ENCODE measurements at regions not wholly inside any gene's neighbourhood (a gene's known extent, or its start where the extent isn't known, plus 50 kb on each side); places are given as distances from the start of the nearest gene placed in this dataset.

- H3K4ac ChIP-seq (replicated peaks; ENCODE audit: insufficient read length, low read depth, low read length): no peak overlapping the region
- FAIRE-seq: no peak
- TF ChIP-seq KDM1A (IDR thresholded peaks at IDR 0.05; ENCODE audit: borderline replicate concordance, low read length) (no peak), USF2 (IDR thresholded peaks at IDR 0.05; ENCODE audit: low read length) (no peak), JUND (IDR thresholded peaks at IDR 0.05; ENCODE audit: low read length) (no peak), GABPA (IDR thresholded peaks at IDR 0.05; ENCODE audit: borderline replicate concordance, insufficient read depth, low read length) (no peak), SP4 (IDR thresholded peaks at IDR 0.05; ENCODE audit: low read length) (no peak), SP1 (IDR thresholded peaks at IDR 0.05; ENCODE audit: low read depth, low read length) (no peak), CBX5 (IDR thresholded peaks at IDR 0.05; ENCODE audit: low read depth, low read length) (no peak), RBBP5 (IDR thresholded peaks at IDR 0.05; ENCODE audit: borderline replicate concordance, low read depth, low read length) (no peak), ZNF274 (IDR thresholded peaks at IDR 0.05; ENCODE audit: borderline replicate concordance, extremely low read depth, low read length) (no peak), NANOG (IDR thresholded peaks at IDR 0.05; ENCODE audit: insufficient read depth, low read depth, low read length, poor library complexity, severe bottlenecking) (no peak), YY1 (IDR thresholded peaks at IDR 0.05; ENCODE audit: low read depth, low read length) (no peak)
- TF ChIP-seq, protein P1, sequence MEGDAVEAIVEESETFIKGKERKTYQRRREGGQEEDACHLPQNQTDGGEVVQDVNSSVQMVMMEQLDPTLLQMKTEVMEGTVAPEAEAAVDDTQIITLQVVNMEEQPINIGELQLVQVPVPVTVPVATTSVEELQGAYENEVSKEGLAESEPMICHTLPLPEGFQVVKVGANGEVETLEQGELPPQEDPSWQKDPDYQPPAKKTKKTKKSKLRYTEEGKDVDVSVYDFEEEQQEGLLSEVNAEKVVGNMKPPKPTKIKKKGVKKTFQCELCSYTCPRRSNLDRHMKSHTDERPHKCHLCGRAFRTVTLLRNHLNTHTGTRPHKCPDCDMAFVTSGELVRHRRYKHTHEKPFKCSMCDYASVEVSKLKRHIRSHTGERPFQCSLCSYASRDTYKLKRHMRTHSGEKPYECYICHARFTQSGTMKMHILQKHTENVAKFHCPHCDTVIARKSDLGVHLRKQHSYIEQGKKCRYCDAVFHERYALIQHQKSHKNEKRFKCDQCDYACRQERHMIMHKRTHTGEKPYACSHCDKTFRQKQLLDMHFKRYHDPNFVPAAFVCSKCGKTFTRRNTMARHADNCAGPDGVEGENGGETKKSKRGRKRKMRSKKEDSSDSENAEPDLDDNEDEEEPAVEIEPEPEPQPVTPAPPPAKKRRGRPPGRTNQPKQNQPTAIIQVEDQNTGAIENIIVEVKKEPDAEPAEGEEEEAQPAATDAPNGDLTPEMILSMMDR (IDR thresholded peaks at IDR 0.05; ENCODE audit: control extremely low read depth in 1 of 3, insufficient read depth in 1 of 3, low read depth in 1 of 3, low read length in 3 of 3): no peak
These were observed 392.0 kb upstream of the MYT1L start for GRCh38 chr2:2723064-2723463.

More at GRCh38 chr2:2723064-2723463, 392.0 kb upstream of the MYT1L start:
- ChIA-PET POLR2A (ENCODE audit: partially characterized antibody) (no interaction called here), CTCF (ENCODE audit: partially characterized antibody) (no interaction called here)
- no peak overlapping the region for H3K23ac ChIP-seq (ENCODE audit: insufficient read length)
- H3K18ac ChIP-seq (ENCODE audit: extremely low read depth, low read length): no peak overlapping the region
- 98% methylated on average over 3 of the region's 3 CpGs; no CpG with 5 or more reads in 1 of the 2 experiments for WGBS, 2 experiments (ENCODE audit: extremely low coverage in 1 of 2, insufficient coverage in 1 of 2, insufficient read length in 1 of 2, insufficient replicate concordance in 2 of 2, low coverage in 1 of 2, low lambda C conversion rate in 2 of 2, missing lambda C conversion rate in 1 of 2)
- no peak overlapping the region for H4K8ac ChIP-seq (ENCODE audit: extremely low read depth, insufficient read depth, low read length)
- no peaks in the 10 kb centered on the region for H3K27me3 ChIP-seq (replicated peaks in 1 of 4; ENCODE audit: control insufficient read depth in 3 of 4, extremely low read depth in 1 of 4, insufficient read depth in 3 of 4, low read length in 3 of 4)
- H4K20me1 ChIP-seq (replicated peaks in 1 of 2; ENCODE audit: control insufficient read depth in 1 of 2, insufficient read depth in 2 of 2, low read length in 2 of 2): peaks cover 0 to 4% of the 10 kb centered on the region in 2 experiments
- H3K36me3 ChIP-seq (ENCODE audit: control insufficient read depth in 2 of 4, insufficient read depth in 4 of 4, low read length in 3 of 4): no peaks in the 10 kb centered on the region
- no peak overlapping the region for H4K91ac ChIP-seq (replicated peaks; ENCODE audit: insufficient read length, low read length)
- no peak overlapping the region for H2BK12ac ChIP-seq (ENCODE audit: low read depth, low read length)
- H3K4me2 ChIP-seq (ENCODE audit: insufficient read depth in 1 of 2, low read depth in 2 of 2, low read length in 2 of 2): no peak overlapping the region
- no peak overlapping the region for H2BK20ac ChIP-seq (ENCODE audit: low read length)
- H2BK120ac ChIP-seq (replicated peaks; ENCODE audit: low read depth, low read length): no peak overlapping the region
- H3K9ac ChIP-seq (replicated peaks in 1 of 4; ENCODE audit: extremely low read depth in 1 of 4, low read depth in 3 of 4, low read length in 3 of 4): no peak overlapping the region
- no peak overlapping the region for H2AFZ ChIP-seq (ENCODE audit: low read length)
- H3K27ac ChIP-seq (ENCODE audit: low read depth, low read length): no peak overlapping the region
- H3K79me2 ChIP-seq (ENCODE audit: control insufficient read depth in 1 of 2, insufficient read depth in 2 of 2, low read length in 2 of 2): no peaks in the 10 kb centered on the region
- no peak overlapping the region for H2AK5ac ChIP-seq (ENCODE audit: low read depth, low read length)
- no peak overlapping the region for H4K5ac ChIP-seq (ENCODE audit: insufficient read length, low read depth, low read length)
- no peak overlapping the region for H3K4me3 ChIP-seq (ENCODE audit: extremely low read depth in 1 of 4, insufficient read depth in 2 of 4, low read depth in 3 of 4, low read length in 4 of 4)
- no peaks in the 10 kb centered on the region for H3K23me2 ChIP-seq (ENCODE audit: low read depth, low read length)
- no peaks in the 10 kb centered on the region for H3K79me1 ChIP-seq (ENCODE audit: low read depth, low read length)
- DNase-seq (ENCODE audit: low read depth in 1 of 2, low spot score in 2 of 2): no peak
- H2BK15ac ChIP-seq (ENCODE audit: low read length): no peak overlapping the region
- no peaks in the 10 kb centered on the region for H3K4me1 ChIP-seq (replicated peaks in 1 of 4; ENCODE audit: control insufficient read depth in 3 of 4, insufficient read depth in 4 of 4, low read length in 3 of 4)
- H3K14ac ChIP-seq (ENCODE audit: insufficient read length): no peak overlapping the region
- no peaks in the 10 kb centered on the region for H3K9me3 ChIP-seq (ENCODE audit: insufficient read depth in 2 of 2, low read depth in 1 of 2, low read length in 1 of 2)
- no peak overlapping the region for H3K56ac ChIP-seq (replicated peaks; ENCODE audit: insufficient read length, low read depth, low read length)
- H2BK5ac ChIP-seq (ENCODE audit: low read depth, low read length): no peak overlapping the region

All from H1 (cell line).